ENCODE measurements at regions not wholly inside any gene's neighbourhood (a gene's known extent, or its start where the extent isn't known, plus 50 kb on each side); places are given as distances from the start of the nearest gene placed in this dataset.

DNA sequence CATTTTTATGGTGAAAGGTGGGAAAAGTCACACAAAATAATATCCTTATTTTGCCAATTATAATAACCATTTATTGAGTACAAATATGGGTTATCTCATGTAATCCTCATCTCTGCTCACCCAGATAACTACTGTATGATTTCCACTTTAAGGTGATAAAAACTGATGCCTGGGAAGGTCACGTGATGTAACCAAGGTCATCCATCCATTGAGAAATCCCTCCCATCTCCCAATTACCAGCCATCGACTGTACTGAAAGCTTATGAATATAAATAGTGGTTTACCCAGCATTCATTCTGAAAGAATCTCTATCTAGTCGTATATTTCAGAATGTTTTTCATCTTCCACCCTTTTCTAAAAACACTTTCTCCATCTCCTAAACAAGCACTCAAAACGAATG lies 55.0 kb upstream of the IFNAR2 start:
- no peak for TF ChIP-seq CTCF (IDR thresholded peaks at IDR 0.05)
- TF ChIP-seq POLR2A (IDR thresholded peaks at IDR 0.05) = no peak
